ENCODE measurements at regions not wholly inside any gene's neighbourhood (a gene's known extent, or its start where the extent isn't known, plus 50 kb on each side); places are given as distances from the start of the nearest gene placed in this dataset.

GRCh38 chr1:81296601-81297000, 504.1 kb upstream of the ADGRL2 start:
- Mint-ChIP-seq H3K9me3 (peaks cover 2% of the 10 kb centered on the region), H3K27me3 (no peaks in the 10 kb centered on the region), H3K27ac (no peak overlapping the region), H3K4me1 (no peaks in the 10 kb centered on the region), H3K4me3 (no peak overlapping the region), H3K36me3 (ENCODE audit: low read depth) (no peaks in the 10 kb centered on the region)
- DNase-seq (no peak), ATAC-seq (ENCODE audit: low read depth) (no peak)
- ChIA-PET CTCF (no interaction called here), POLR2A (no interaction called here)
- no peak for TF ChIP-seq CTCF (IDR thresholded peaks at IDR 0.05)
- intact Hi-C loops (cut with micrococcal nuclease): no loop called here

- Mint-ChIP-seq H3K27me3 (no peaks in the 10 kb centered on the region), H3K27ac (no peak overlapping the region), H3K4me1 (no peaks in the 10 kb centered on the region), H3K9me3 (no peaks in the 10 kb centered on the region), H3K36me3 (ENCODE audit: low read depth) (no peaks in the 10 kb centered on the region), H3K4me3 (no peak overlapping the region)
- intact Hi-C loops (cut with micrococcal nuclease): no loop called here
- POLR2A ChIA-PET: no interaction called here
- no peak for TF ChIP-seq CTCF (IDR thresholded peaks at IDR 0.05)
- CTCF ChIA-PET: no interaction called here
- no peak for DNase-seq
- no peak for ATAC-seq (ENCODE audit: low read depth)
Measured at GRCh38 chr1:81290326-81290725, 510.4 kb upstream of the ADGRL2 start.

GRCh38 chr1:81288689-81289088, 512.0 kb upstream of the ADGRL2 start:
- Mint-ChIP-seq H3K4me3 (no peak overlapping the region), H3K27me3 (no peaks in the 10 kb centered on the region), H3K27ac (no peak overlapping the region), H3K9me3 (no peaks in the 10 kb centered on the region), H3K4me1 (no peaks in the 10 kb centered on the region), H3K36me3 (ENCODE audit: low read depth) (no peaks in the 10 kb centered on the region)
- no peak for TF ChIP-seq CTCF (IDR thresholded peaks at IDR 0.05)
- DNase-seq (no peak), ATAC-seq (ENCODE audit: low read depth) (no peak)
- POLR2A ChIA-PET: no interaction called here
- CTCF ChIA-PET: no interaction called here
- intact Hi-C loops (cut with micrococcal nuclease): no loop called here

DNA sequence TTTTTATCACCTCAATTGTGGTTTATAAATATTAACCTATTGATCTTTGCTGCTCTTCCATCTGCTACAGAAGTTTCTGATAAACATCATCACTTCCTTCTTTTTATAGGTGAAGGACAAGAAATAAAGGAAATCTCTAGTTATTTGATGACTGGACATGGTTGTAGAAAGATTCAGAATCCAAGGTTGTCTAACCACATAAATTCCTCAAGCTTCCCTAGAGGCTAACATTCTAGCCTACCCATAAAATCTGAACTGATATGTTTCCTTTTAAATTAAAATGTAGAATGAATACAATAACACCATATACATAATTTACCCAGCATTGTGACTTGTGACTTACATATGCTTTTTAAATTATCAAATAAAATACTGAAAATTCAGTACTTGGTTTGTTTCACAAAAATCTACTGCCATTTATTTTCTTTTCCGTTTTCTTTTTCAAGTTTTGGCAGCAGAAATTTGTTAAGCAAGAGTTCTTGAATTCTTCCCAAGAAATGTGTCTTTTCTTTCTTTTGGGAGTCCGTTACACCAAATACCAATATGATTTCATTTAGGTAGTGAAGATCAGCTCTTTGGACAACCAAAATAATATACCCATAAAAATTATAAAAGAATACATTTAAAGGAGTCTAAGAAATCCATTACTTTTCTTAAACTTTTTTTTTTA, 513.2 kb upstream of the ADGRL2 start:
- Mint-ChIP-seq H3K9me3 (no peaks in the 10 kb centered on the region), H3K4me3 (no peak overlapping the region), H3K27me3 (no peaks in the 10 kb centered on the region), H3K36me3 (ENCODE audit: low read depth) (no peaks in the 10 kb centered on the region), H3K27ac (no peak overlapping the region), H3K4me1 (no peaks in the 10 kb centered on the region)
- intact Hi-C loops (cut with micrococcal nuclease): no loop called here
- ATAC-seq (ENCODE audit: low read depth) (no peak), DNase-seq (no peak)
- TF ChIP-seq CTCF (IDR thresholded peaks at IDR 0.05): no peak
- CTCF ChIA-PET: no interaction called here
- POLR2A ChIA-PET: no interaction called here

GRCh38 chr1:81270051-81270450, 530.7 kb upstream of the ADGRL2 start:
- ATAC-seq (ENCODE audit: low read depth) (no peak), DNase-seq (no peak)
- ChIA-PET POLR2A (no interaction called here), CTCF (no interaction called here)
- no peaks in the 10 kb centered on the region for H3K9me3 Mint-ChIP-seq
- no peaks in the 10 kb centered on the region for H3K27me3 Mint-ChIP-seq
- TF ChIP-seq CTCF (IDR thresholded peaks at IDR 0.05): no peak
- H3K36me3 Mint-ChIP-seq (ENCODE audit: low read depth): no peaks in the 10 kb centered on the region
- intact Hi-C loops (cut with micrococcal nuclease): no loop called here
- no peak overlapping the region for H3K4me3 Mint-ChIP-seq
- no peak overlapping the region for H3K27ac Mint-ChIP-seq
- no peaks in the 10 kb centered on the region for H3K4me1 Mint-ChIP-seq
